ENCODE measurements at regions not wholly inside any gene's neighbourhood (a gene's known extent, or its start where the extent isn't known, plus 50 kb on each side); places are given as distances from the start of the nearest gene placed in this dataset.

GRCh38 chr7:79504607-79505389, 51.3 kb upstream of the MAGI2 start:
- no TSS peak for BruUV-seq (replicated peaks)
- no peak for DNase-seq

More at GRCh38 chr7:79504607-79505389, 51.3 kb upstream of the MAGI2 start:
- Histone ChIP-seq H3K4me2 (no peak overlapping the region), H3K27me3 (ENCODE audit: insufficient read depth, low read depth) (no peaks in the 10 kb centered on the region), H3K27ac (no peak overlapping the region), H2AFZ (peak overlapping the region; percentile 50), H4K20me1 (ENCODE audit: insufficient read depth) (no peaks in the 10 kb centered on the region), H3K4me1 (replicated peaks; ENCODE audit: insufficient read depth) (no peaks in the 10 kb centered on the region), H3K9me3 (ENCODE audit: insufficient read depth, low read depth) (no peaks in the 10 kb centered on the region), H3K4me3 (no peak overlapping the region), H3F3A (ENCODE audit: insufficient read depth, low read depth) (no peaks in the 10 kb centered on the region), H3K36me3 (ENCODE audit: low read depth) (no peaks in the 10 kb centered on the region), H3K9me2 (ENCODE audit: insufficient read depth) (no peaks in the 10 kb centered on the region; the same call in 1 of the 2 replicates), H3K79me2 (ENCODE audit: low read depth) (no peaks in the 10 kb centered on the region)
- ChIA-PET POLR2A (ENCODE audit: unreplicated experiment) (no interaction called here), CTCF (no interaction called here)
- intact Hi-C loops (cut with micrococcal nuclease; ENCODE audit: unreplicated experiment): no loop called here
- TF ChIP-seq EZH2 (IDR thresholded peaks at IDR 0.05; ENCODE audit: low read depth): no peak
- no peak for TF ChIP-seq CTCF (conservative IDR thresholded peaks at IDR 0.05)
